H1 (cell line): ENCODE measurements at regions not wholly inside any gene's neighbourhood (a gene's known extent, or its start where the extent isn't known, plus 50 kb on each side); places are given as distances from the start of the nearest gene placed in this dataset.

ENCODE experiments used
- CTCF ChIA-PET: fragments of 300-600 bp; sonication (Branson Sonifier 250); formaldehyde crosslinking; loops from one replicate; lab custom pipeline; 2021; ENCODE audit not compliant: partially characterized antibody; lab: Charles Lee
- POLR2A ChIA-PET: fragments of 300-600 bp; sonication (Branson Sonifier 250); formaldehyde crosslinking; loops from one replicate; lab custom pipeline; 2021; ENCODE audit warnings: inconsistent platforms; ENCODE audit not compliant: partially characterized antibody; lab: Charles Lee
- DNase-seq, 2 experiments: peaks; one replicate each; pipeline versions ENCODE4 v3.0.0 to v3.0.0-alpha.2; 2010 to 2022; ENCODE audit warnings: low spot score in 2 of 2, low read depth in 1 of 2, mixed read lengths in 1 of 2
- FAIRE-seq: peaks from 2 replicates; lab custom pipeline; 2011; peaks lifted over from hg19 to GRCh38; lab: Jason Lieb, UNC
- H2AFZ ChIP-seq: 2 replicates; pipeline ENCODE4 v1.8.1; 2012; ENCODE audit warnings: low read length, inconsistent platforms
- H2AK5ac ChIP-seq: 2 replicates; pipeline ENCODE4 v1.6.1; 2013; ENCODE audit warnings: low read depth, low read length
- H2BK120ac ChIP-seq: replicated peaks from 2 replicates; pipeline ENCODE3; 2013; ENCODE audit warnings: low read depth, low read length, inconsistent platforms
- H2BK12ac ChIP-seq: 2 replicates; pipeline ENCODE4 v1.6.1; 2013; ENCODE audit warnings: low read depth, low read length
- H2BK15ac ChIP-seq: 2 replicates; pipeline ENCODE4 v1.6.1; 2013; ENCODE audit warnings: low read length
- H2BK20ac ChIP-seq: 2 replicates; pipeline ENCODE4 v1.6.1; 2013; ENCODE audit warnings: low read length
- H2BK5ac ChIP-seq: 2 replicates; pipeline ENCODE4 v1.6.1; 2013; ENCODE audit warnings: low read depth, low read length
- H3K14ac ChIP-seq: 2 replicates; pipeline ENCODE4 v1.6.1; 2013; ENCODE audit warnings: inconsistent platforms; ENCODE audit not compliant: insufficient read length
- H3K18ac ChIP-seq: 2 replicates; pipeline ENCODE4 v1.6.1; 2013; ENCODE audit warnings: low read length; ENCODE audit errors: extremely low read depth
- H3K23ac ChIP-seq: 2 replicates; pipeline ENCODE4 v1.6.1; 2013; ENCODE audit warnings: inconsistent platforms; ENCODE audit not compliant: insufficient read length
- H3K23me2 ChIP-seq: 2 replicates; pipeline ENCODE4 v1.6.1; 2013; ENCODE audit warnings: low read depth, low read length
- H3K27ac ChIP-seq: 2 replicates; pipeline ENCODE4 v1.6.1; 2011; ENCODE audit warnings: low read depth, low read length, inconsistent platforms
- H3K27me3 ChIP-seq, 4 experiments: replicated peaks in 1 of 4; 1 replicate in 1 of 4; 2 replicates in 3 of 4; pipeline versions ENCODE4 v1.6.1 to v1.8.1; 2011 to 2013; ENCODE audit warnings: low read length in 3 of 4, mild to moderate bottlenecking in 3 of 4, inconsistent platforms in 2 of 4, mixed read lengths in 2 of 4, moderate library complexity in 1 of 4; ENCODE audit not compliant: control insufficient read depth in 3 of 4, insufficient read depth in 3 of 4; ENCODE audit errors: extremely low read depth in 1 of 4
- H3K36me3 ChIP-seq, 4 experiments: 2 replicates each; pipeline versions ENCODE4 v1.6.1 to v1.8.1; 2011 to 2013; ENCODE audit warnings: mild to moderate bottlenecking in 4 of 4, low read length in 3 of 4, moderate library complexity in 2 of 4, control low read depth in 1 of 4, inconsistent platforms in 1 of 4; ENCODE audit not compliant: insufficient read depth in 4 of 4, control insufficient read depth in 2 of 4
- H3K4ac ChIP-seq: replicated peaks from 2 replicates; pipeline ENCODE3; 2013; ENCODE audit warnings: low read length, low read depth, mixed read lengths, inconsistent platforms; ENCODE audit not compliant: insufficient read length
- H3K4me1 ChIP-seq, 4 experiments: replicated peaks in 1 of 4; 1 replicate in 1 of 4; 2 replicates in 3 of 4; pipeline versions ENCODE4 v1.6.1 to v1.8.1; 2011 to 2013; ENCODE audit warnings: low read length in 3 of 4, inconsistent platforms in 2 of 4, mixed read lengths in 1 of 4; ENCODE audit not compliant: insufficient read depth in 4 of 4, control insufficient read depth in 3 of 4
- H3K4me2 ChIP-seq, 2 experiments: 2 replicates each; pipeline versions ENCODE4 v1.6.1 to v1.8.1; 2011 to 2013; ENCODE audit warnings: low read depth in 2 of 2, low read length in 2 of 2, control low read depth in 1 of 2, inconsistent platforms in 1 of 2, mild to moderate bottlenecking in 1 of 2; ENCODE audit not compliant: insufficient read depth in 1 of 2
- H3K4me3 ChIP-seq, 4 experiments: fragments of 200-600, 300-600 bp in 1 of 4; sonication (generic), shearing (Covaris generic), sonication (Bioruptor Twin) in 1 of 4; 2 replicates each; pipeline versions ENCODE4 v1.5.1 to v1.8.1; 2011 to 2016; ENCODE audit warnings: low read length in 4 of 4, low read depth in 3 of 4, control low read depth in 2 of 4, inconsistent platforms in 2 of 4, mild to moderate bottlenecking in 2 of 4, mixed read lengths in 1 of 4, moderate library complexity in 1 of 4; ENCODE audit not compliant: insufficient read depth in 2 of 4; ENCODE audit errors: extremely low read depth in 1 of 4
- H3K56ac ChIP-seq: replicated peaks from 2 replicates; pipeline ENCODE3; 2013; ENCODE audit warnings: low read depth, mild to moderate bottlenecking, mixed read lengths, low read length, inconsistent platforms; ENCODE audit not compliant: insufficient read length
- H3K79me1 ChIP-seq: 2 replicates; pipeline ENCODE4 v1.6.1; 2013; ENCODE audit warnings: low read depth, low read length, control low read depth
- H3K79me2 ChIP-seq, 2 experiments: 2 replicates each; pipeline versions ENCODE4 v1.6.1 to v1.8.1; 2012 to 2013; ENCODE audit warnings: low read length in 2 of 2, mild to moderate bottlenecking in 2 of 2, inconsistent platforms in 1 of 2; ENCODE audit not compliant: insufficient read depth in 2 of 2, control insufficient read depth in 1 of 2
- H3K9ac ChIP-seq, 4 experiments: replicated peaks in 1 of 4; 1 replicate in 1 of 4; 2 replicates in 3 of 4; pipeline versions ENCODE4 v1.6.1 to v1.8.1; 2011 to 2013; ENCODE audit warnings: low read depth in 3 of 4, low read length in 3 of 4, control low read depth in 2 of 4, mild to moderate bottlenecking in 2 of 4, moderate library complexity in 2 of 4, inconsistent platforms in 1 of 4; ENCODE audit errors: extremely low read depth in 1 of 4
- H3K9me3 ChIP-seq, 2 experiments: 2 replicates each; pipeline versions ENCODE4 v1.6.1 to v1.8.1; 2012 to 2013; ENCODE audit warnings: mild to moderate bottlenecking in 2 of 2, moderate library complexity in 2 of 2, control low read depth in 1 of 2, inconsistent platforms in 1 of 2, low read depth in 1 of 2, low read length in 1 of 2, mixed read lengths in 1 of 2; ENCODE audit not compliant: insufficient read depth in 2 of 2
- H4K20me1 ChIP-seq, 2 experiments: replicated peaks in 1 of 2; 2 replicates each; pipeline versions ENCODE3 to v1.8.1; 2011 to 2013; ENCODE audit warnings: inconsistent platforms in 2 of 2, low read length in 2 of 2, mild to moderate bottlenecking in 1 of 2; ENCODE audit not compliant: insufficient read depth in 2 of 2, control insufficient read depth in 1 of 2
- H4K5ac ChIP-seq: 2 replicates; pipeline ENCODE4 v1.6.1; 2013; ENCODE audit warnings: low read length, low read depth, mixed read lengths, inconsistent platforms; ENCODE audit not compliant: insufficient read length
- H4K8ac ChIP-seq: 2 replicates; pipeline ENCODE4 v1.8.0; 2013; ENCODE audit warnings: mild to moderate bottlenecking, moderate library complexity, low read length, inconsistent platforms; ENCODE audit not compliant: insufficient read depth; ENCODE audit errors: extremely low read depth
- H4K91ac ChIP-seq: replicated peaks from 2 replicates; pipeline ENCODE3; 2013; ENCODE audit warnings: low read length, mixed read lengths, inconsistent platforms; ENCODE audit not compliant: insufficient read length
- BCL11A ChIP-seq, 2 experiments: IDR thresholded peaks; one replicate each; pipeline ENCODE4 v1.6.1; 2011; ENCODE audit warnings: low read depth in 2 of 2, low read length in 2 of 2, mild to moderate bottlenecking in 2 of 2
- EP300 ChIP-seq, 2 experiments: IDR thresholded peaks; 1 replicate in 1 of 2; 2 replicates in 1 of 2; pipeline ENCODE4 v1.6.1; 2011 to 2012; ENCODE audit warnings: low read depth in 2 of 2, low read length in 2 of 2, mild to moderate bottlenecking in 2 of 2, borderline replicate concordance in 1 of 2, inconsistent platforms in 1 of 2, moderate library complexity in 1 of 2
- JUN ChIP-seq: IDR thresholded peaks from 2 replicates; pipeline ENCODE4 v1.6.1; 2011; ENCODE audit warnings: low read depth, mild to moderate bottlenecking, improper control_type of control experiment, low read length
- MAFK ChIP-seq: IDR thresholded peaks from 2 replicates; pipeline ENCODE4 v1.6.1; 2012; ENCODE audit warnings: low read depth, mild to moderate bottlenecking, improper control_type of control experiment, low read length
- POU5F1 ChIP-seq: IDR thresholded peaks from 2 replicates; pipeline ENCODE4 v1.6.1; 2011; ENCODE audit warnings: low read depth, mild to moderate bottlenecking, low read length, moderate library complexity
- RBBP5 ChIP-seq: IDR thresholded peaks from 2 replicates; pipeline ENCODE4 v1.7.1; 2012; ENCODE audit warnings: low read depth, mild to moderate bottlenecking, inconsistent platforms, low read length, moderate library complexity, borderline replicate concordance
- RXRA ChIP-seq: IDR thresholded peaks from 2 replicates; pipeline ENCODE4 v1.6.1; 2011; ENCODE audit warnings: low read depth, mild to moderate bottlenecking, low read length, moderate library complexity; ENCODE audit not compliant: insufficient read depth
- SIRT6 ChIP-seq: IDR thresholded peaks from one replicate; pipeline ENCODE4 v1.7.1; 2012; ENCODE audit warnings: low read length, inconsistent platforms
- TBP ChIP-seq: IDR thresholded peaks from 2 replicates; pipeline ENCODE4 v1.6.1; 2011; ENCODE audit warnings: low read depth, low read length, improper control_type of control experiment
- ZNF274 ChIP-seq: IDR thresholded peaks from 2 replicates; pipeline ENCODE4 v1.7.0; 2012; ENCODE audit warnings: low read length, borderline replicate concordance; ENCODE audit errors: extremely low read depth
- WGBS, 2 experiments: shearing (Covaris generic) in 1 of 2; methylation state at CpG; one replicate each; pipeline versions ENCODE4 v1.1.6 to v1.1.7; 2013 to 2015; ENCODE audit warnings: low lambda C conversion rate in 2 of 2, mixed read lengths in 2 of 2, inconsistent platforms in 1 of 2, low coverage in 1 of 2, missing lambda C conversion rate in 1 of 2; ENCODE audit not compliant: insufficient replicate concordance in 2 of 2, insufficient coverage in 1 of 2, insufficient read length in 1 of 2; ENCODE audit errors: extremely low coverage in 1 of 2, missing lambda C conversion rate in 1 of 2; 5-methylcytosine and 5-hydroxymethylcytosine counted together
- TF ChIP-seq, protein P1 (sequence below): IDR thresholded peaks from 2 replicates; pipeline ENCODE4 v1.6.1; 2012; ENCODE audit warnings: inconsistent platforms
- TF ChIP-seq, protein P2 (sequence below), 3 experiments: IDR thresholded peaks; 1 replicate in 2 of 3; 2 replicates in 1 of 3; pipeline versions ENCODE4 v1.5.1 to v1.6.1; 2011; ENCODE audit warnings: low read length in 3 of 3, mild to moderate bottlenecking in 3 of 3, inconsistent platforms in 2 of 3, low read depth in 1 of 3, moderate library complexity in 1 of 3; ENCODE audit not compliant: insufficient read depth in 1 of 3; ENCODE audit errors: control extremely low read depth in 1 of 3

DNA sequence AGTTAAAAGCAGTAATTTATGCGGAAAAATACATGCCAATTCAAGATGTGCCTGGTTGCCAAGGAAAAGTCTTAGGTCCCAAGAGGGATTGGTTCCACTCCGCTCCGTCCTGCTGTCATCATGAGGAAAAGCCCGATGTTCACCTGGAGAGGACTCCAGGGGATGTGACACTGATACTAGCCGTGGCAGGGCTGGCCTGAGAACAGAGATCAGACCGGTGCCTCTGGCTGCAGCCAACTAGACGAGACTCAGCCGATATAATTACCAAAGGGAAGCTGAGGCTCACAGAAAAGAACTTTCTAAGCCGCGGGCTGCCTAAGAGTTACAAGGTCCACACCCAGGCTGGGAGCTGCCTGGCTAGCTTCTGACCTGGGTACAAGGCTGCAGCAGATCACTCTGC is 81.3 kb upstream of the UNC5B start:
- no peak overlapping the region for H4K91ac ChIP-seq
- no peaks in the 10 kb centered on the region for H3K79me1 ChIP-seq
- FAIRE-seq (no peak), DNase-seq (no peak)
- H2AFZ ChIP-seq: no peak overlapping the region
- no peak overlapping the region for H2BK120ac ChIP-seq
- no peak overlapping the region for H3K27ac ChIP-seq
- no peak overlapping the region for H2BK12ac ChIP-seq
- H4K5ac ChIP-seq: no peak overlapping the region
- H3K27me3 ChIP-seq: peaks cover 0 to 2% (median 0%) of the 10 kb centered on the region in 4 experiments; a peak in 1 of 7 replicates
- no peak overlapping the region for H3K18ac ChIP-seq
- H2BK20ac ChIP-seq: no peak overlapping the region
- no peaks in the 10 kb centered on the region for H3K9me3 ChIP-seq
- H3K79me2 ChIP-seq: no peaks in the 10 kb centered on the region
- H3K4me2 ChIP-seq: no peak overlapping the region
- H2BK5ac ChIP-seq: no peak overlapping the region
- no peak overlapping the region for H3K4ac ChIP-seq
- H3K36me3 ChIP-seq: no peaks in the 10 kb centered on the region
- 0 out of 2 replicates have a peak overlapping the region, but pooled peaks have one; percentile 29 for H2BK15ac ChIP-seq
- H3K4me3 ChIP-seq: no peak overlapping the region
- no peak overlapping the region for H4K8ac ChIP-seq
- CTCF ChIA-PET: interaction anchor here (0.6 to 2.4 kb wide), 9 partner anchors 10 to 228 kb away, joined by 3 to 12 read pairs (median 3); no protein-coding TSS in a partner anchor
- H3K9ac ChIP-seq: no peak overlapping the region
- H3K14ac ChIP-seq: no peak overlapping the region
- 85% methylated on average over 10 of the region's 10 CpGs; no CpG with 5 or more reads in 1 of the 2 experiments for WGBS, 2 experiments
- POLR2A ChIA-PET: no interaction called here
- no peak overlapping the region for H3K23ac ChIP-seq
- no peaks in the 10 kb centered on the region for H3K23me2 ChIP-seq
- H3K4me1 ChIP-seq: peaks cover 0 to 7% (median 3%) of the 10 kb centered on the region in 4 experiments; a peak in 4 of 7 replicates
- TF ChIP-seq SIRT6 (no peak), EP300 (IDR thresholded peaks at IDR 0.05; ENCODE audit: borderline replicate concordance in 1 of 2, low read depth in 2 of 2, low read length in 2 of 2) (no peak), BCL11A (IDR thresholded peaks at IDR 0.05; ENCODE audit: low read depth in 2 of 2, low read length in 2 of 2) (no peak), TBP (no peak), POU5F1 (no peak), JUN (no peak), MAFK (no peak), RBBP5 (no peak), RXRA (no peak), ZNF274 (no peak)
- TF ChIP-seq, protein P1, sequence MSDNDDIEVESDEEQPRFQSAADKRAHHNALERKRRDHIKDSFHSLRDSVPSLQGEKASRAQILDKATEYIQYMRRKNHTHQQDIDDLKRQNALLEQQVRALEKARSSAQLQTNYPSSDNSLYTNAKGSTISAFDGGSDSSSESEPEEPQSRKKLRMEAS: no peak
- TF ChIP-seq, protein P2, sequence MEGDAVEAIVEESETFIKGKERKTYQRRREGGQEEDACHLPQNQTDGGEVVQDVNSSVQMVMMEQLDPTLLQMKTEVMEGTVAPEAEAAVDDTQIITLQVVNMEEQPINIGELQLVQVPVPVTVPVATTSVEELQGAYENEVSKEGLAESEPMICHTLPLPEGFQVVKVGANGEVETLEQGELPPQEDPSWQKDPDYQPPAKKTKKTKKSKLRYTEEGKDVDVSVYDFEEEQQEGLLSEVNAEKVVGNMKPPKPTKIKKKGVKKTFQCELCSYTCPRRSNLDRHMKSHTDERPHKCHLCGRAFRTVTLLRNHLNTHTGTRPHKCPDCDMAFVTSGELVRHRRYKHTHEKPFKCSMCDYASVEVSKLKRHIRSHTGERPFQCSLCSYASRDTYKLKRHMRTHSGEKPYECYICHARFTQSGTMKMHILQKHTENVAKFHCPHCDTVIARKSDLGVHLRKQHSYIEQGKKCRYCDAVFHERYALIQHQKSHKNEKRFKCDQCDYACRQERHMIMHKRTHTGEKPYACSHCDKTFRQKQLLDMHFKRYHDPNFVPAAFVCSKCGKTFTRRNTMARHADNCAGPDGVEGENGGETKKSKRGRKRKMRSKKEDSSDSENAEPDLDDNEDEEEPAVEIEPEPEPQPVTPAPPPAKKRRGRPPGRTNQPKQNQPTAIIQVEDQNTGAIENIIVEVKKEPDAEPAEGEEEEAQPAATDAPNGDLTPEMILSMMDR (IDR thresholded peaks at IDR 0.05; ENCODE audit: control extremely low read depth in 1 of 3, insufficient read depth in 1 of 3, low read depth in 1 of 3, low read length in 3 of 3): no peak
- no peak overlapping the region for H2AK5ac ChIP-seq
- no peak overlapping the region for H3K56ac ChIP-seq
- H4K20me1 ChIP-seq: no peaks in the 10 kb centered on the region
